Dedifferentiated amniotic fluid mesenchymal stem cell (primary cell): ENCODE measurements at regions not wholly inside any gene's neighbourhood (a gene's known extent, or its start where the extent isn't known, plus 50 kb on each side); places are given as distances from the start of the nearest gene placed in this dataset.
"Not testable (repeated sequence)": the region's sequence is repeated elsewhere in the genome, so short reads cannot be mapped to it uniquely, and the experiment has no call there.

Experiments used
- DNase-seq: peaks from one replicate; pipeline ENCODE4 v3.0.0-alpha.2; 2016; ENCODE audit errors: extremely low spot score

- DNase-seq, result no peak
These were observed 437.9 kb downstream of the CSNK1G3 start for GRCh38 chr5:123949807-123950340.

- DNase-seq, result no peak
These were observed 437.2 kb downstream of the CSNK1G3 start for GRCh38 chr5:123949043-123949804.

GRCh38 chr5:123947797-123948196 is 435.8 kb downstream of the CSNK1G3 start:
- DNase-seq, result no peak

GRCh38 chr5:123945548-123945947 is 433.6 kb downstream of the CSNK1G3 start:
- no peak for DNase-seq

GRCh38 chr5:123943151-123943550 is 431.2 kb downstream of the CSNK1G3 start:
- no peak for DNase-seq

DNA sequence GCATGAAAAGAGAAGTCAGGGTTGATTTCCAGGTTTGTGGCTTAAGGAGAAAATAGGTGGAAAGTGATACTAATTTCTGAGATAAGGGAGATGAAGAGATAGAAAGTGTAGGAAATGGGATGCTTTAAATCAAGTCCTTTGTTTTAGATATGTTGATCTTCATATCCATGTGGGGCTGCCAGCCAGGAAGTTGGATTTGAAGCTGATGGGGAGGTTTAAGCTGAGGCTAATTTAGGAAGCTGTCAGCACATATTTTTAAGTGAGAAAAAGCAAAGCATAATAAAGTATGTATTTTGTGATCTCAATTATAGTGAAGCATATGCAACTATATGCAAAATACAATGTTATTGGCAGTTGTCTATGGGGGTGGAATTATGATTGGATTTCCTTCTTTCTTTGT is 428.4 kb downstream of the CSNK1G3 start:
- DNase-seq, result no peak

DNA sequence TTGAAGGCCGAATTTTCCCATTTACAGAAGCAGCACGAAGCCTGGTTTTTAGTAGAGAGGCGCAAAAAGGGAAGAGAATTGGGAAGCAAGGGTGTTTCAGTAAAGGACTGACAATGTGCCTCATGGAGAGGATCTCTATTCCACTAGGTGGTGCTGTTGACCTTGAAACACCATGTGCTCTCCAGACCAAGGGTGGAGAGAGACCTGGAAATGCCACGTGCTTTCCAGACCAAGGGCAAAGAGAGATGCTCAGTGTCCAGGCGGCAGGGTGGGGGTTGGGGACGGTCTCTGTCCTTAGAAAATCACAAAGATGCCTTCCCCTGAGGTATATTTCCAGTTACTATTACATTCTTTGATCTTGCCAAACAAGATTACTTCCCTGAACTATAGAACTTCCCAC is 425.3 kb downstream of the CSNK1G3 start:
- DNase-seq, result peak; percentile 70

GRCh38 chr5:123936548-123936947 is 424.6 kb downstream of the CSNK1G3 start:
- DNase-seq, result no peak

DNA sequence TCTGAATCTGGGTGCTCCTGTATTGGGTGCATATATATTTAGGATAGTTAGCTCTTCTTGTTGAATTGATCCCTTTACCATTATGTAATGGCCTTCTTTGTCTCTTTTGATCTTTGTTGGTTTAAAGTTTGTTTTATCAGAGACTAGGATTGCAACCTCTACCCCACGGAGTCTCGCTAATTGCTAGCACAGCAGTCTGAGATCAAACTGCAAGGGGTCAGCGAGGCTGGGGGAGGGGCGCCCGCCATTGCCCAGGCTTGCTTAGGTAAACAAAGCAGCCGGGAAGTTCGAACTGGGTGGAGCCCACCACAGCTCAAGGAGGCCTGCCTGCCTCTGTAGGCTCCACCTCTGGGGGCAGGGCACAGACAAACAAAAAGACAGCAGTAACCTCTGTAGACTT is 421.8 kb downstream of the CSNK1G3 start:
- not testable (repeated sequence) for DNase-seq

DNA sequence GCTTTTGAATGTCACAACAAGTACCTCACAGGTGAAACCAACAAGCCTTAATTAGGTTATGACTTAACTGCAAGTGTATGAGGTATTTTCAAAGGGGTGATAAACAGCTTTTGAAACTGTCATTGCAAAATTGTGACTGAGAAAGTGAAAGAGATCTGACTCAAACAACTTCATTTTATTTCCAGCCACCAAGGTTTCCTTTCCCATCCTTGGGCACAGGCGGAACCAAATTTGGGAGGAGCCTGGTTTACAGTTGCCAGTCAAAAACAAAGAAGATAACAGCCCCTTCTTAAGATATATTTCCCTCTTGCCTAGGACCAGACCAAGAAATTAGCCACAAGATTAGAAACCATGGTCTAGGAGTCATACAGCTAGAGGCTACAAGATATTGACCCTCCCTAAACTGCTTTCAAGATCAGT is 417.1 kb downstream of the CSNK1G3 start:
- DNase-seq, result no peak

DNA sequence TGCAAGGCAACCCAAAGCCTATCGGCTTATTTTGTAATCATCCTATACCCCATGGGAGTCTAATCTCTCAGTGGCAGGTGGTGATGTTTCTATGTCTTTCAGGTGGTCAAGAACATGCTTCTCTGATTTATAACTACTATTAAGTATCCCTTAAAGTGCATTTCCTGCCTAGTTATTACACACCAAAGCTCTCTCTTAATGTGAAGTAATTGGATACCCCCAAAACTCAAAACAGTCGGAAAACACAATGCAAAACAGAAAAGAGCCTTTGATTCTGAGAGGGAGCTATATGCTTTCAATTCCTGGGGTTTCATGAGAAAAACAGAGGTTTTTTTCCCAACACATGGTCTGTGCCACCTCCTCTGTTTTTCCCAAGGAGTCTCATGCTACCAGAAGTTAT is 416.4 kb downstream of the CSNK1G3 start:
- DNase-seq, result no peak

- DNase-seq, result no peak
These were observed 409.2 kb downstream of the CSNK1G3 start for GRCh38 chr5:123921193-123921592.

GRCh38 chr5:123916345-123917121 is 404.6 kb downstream of the CSNK1G3 start:
- DNase-seq, result peak; percentile 77

DNA sequence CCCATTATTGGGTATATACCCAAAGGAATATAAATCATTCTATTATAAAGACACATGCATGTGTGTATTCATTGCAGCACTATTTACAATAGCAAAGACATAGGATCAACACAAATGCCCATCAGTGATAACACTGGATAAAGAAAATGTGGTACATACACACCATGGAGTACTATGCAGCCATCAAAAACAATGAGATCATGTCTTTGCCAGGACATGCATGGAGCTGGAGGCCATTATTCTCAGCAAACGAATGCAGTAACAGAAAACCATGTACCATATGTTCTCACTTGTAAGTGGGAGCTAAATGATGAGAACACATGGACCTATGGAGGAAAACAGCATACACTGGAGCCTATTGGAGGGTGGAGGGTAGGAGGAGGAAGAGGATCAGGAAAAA is 402.4 kb downstream of the CSNK1G3 start:
- no peak for DNase-seq

GRCh38 chr5:123907349-123907748 is 395.4 kb downstream of the CSNK1G3 start:
- no peak for DNase-seq

DNA sequence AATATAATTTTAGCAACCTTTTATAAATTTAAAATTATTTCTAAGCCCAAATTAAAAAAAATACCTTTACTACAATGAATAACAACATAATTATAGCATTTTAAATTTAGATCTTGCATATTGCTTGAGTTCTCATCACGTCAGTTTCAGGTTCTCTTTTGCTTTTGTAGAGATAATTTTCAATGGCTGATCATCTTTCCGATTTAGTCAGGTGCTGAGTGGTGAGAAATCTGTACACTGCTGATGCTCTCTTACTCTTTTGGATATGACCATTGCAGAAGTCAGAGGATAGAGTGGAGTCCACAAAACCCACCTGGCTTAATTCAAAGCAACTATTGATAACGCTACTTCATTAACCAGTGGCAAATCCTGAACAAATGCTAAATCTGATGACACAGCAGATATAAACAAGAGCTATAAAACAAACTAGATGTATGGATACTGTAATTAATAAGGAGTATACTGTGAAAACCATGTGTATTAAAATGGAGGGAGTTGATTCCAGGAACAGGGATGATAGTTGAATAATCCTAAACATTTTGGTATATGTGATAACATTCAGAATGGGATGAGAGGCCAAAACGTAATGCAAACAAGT is 394.8 kb downstream of the CSNK1G3 start:
- no peak for DNase-seq

- DNase-seq, result no peak
These were observed 373.1 kb downstream of the CSNK1G3 start for GRCh38 chr5:123885081-123885480.

DNA sequence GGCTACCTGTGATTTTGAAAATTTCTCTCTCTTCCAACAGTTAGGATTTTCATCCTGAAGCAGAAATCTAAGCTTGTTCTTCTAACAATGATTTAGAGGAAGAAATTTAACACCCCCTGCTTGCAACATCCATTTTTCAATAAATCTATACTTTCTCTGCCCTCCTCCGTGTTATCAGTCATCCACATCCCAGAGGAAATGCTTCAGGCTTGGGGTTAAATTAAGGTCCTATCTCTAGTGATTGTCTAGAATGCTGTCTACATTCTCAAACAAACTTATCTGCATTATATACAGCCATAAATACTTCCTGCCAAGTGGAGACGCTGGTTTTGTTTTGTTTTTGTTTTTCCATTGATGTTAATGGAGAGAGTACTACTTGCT is 371.0 kb downstream of the CSNK1G3 start:
- no peak for DNase-seq

- no peak for DNase-seq
These were observed 370.5 kb downstream of the CSNK1G3 start for GRCh38 chr5:123882319-123882964.

GRCh38 chr5:123881759-123882244 is 369.8 kb downstream of the CSNK1G3 start:
- peak; percentile 29 for DNase-seq

- no peak for DNase-seq
These were observed 368.9 kb downstream of the CSNK1G3 start for GRCh38 chr5:123880875-123881274.

DNA sequence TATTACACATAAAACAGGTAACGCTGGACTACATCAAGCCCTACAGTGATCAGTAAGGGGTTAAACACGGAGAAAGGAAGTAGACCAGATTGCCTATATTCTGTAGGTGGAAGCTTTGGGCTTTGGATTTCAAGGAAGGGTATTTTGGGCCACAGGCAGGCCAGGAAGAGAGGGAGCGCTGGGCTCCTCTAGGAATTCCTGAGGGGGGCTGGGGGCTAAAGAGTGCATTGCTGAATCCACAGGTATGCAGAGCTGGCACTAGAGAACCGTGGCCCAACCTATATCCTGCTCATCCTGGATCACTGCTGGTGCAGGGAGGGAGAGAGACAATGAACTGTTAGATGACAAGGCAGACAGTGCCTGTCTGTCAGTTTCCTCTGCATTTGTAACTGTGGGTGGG is 367.1 kb downstream of the CSNK1G3 start:
- no peak for DNase-seq
